NCI-H128 (cell line): ENCODE measurements at regions not wholly inside any gene's neighbourhood (a gene's known extent, or its start where the extent isn't known, plus 50 kb on each side); places are given as distances from the start of the nearest gene placed in this dataset.

Experiments used
- DNase-seq: peaks from one replicate; lab custom pipeline; 2025; ENCODE audit not compliant: unreplicated experiment; lab: John Stamatoyannopoulos, UW

- DNase-seq: no peak
Observed at GRCh38 chr2:80703532-80703931, 399.0 kb upstream of the LRRTM1 start.

GRCh38 chr2:80700961-80701360, 396.4 kb upstream of the LRRTM1 start:
- DNase-seq: no peak
